Ascending aorta (tissue), 2 donors: ENCODE measurements at regions not wholly inside any gene's neighbourhood (a gene's known extent, or its start where the extent isn't known, plus 50 kb on each side); places are given as distances from the start of the nearest gene placed in this dataset.

Source experiments
- DNase-seq, 2 donors: peaks; one replicate each; pipeline ENCODE4 v3.0.0-alpha.2; 2019; ENCODE audit warnings: low spot score in 2 of 2
- H3K27ac ChIP-seq, 2 donors: fragments of 200-600 bp; sonication (generic); one replicate each; pipeline ENCODE4 v1.5.1; 2016 to 2017; ENCODE audit warnings: mild to moderate bottlenecking in 1 of 2
- H3K27me3 ChIP-seq: fragments of 200-600 bp; sonication (generic); one replicate; pipeline ENCODE4 v1.5.1; 2017
- H3K36me3 ChIP-seq, 2 donors: fragments of 200-600 bp; sonication (generic); one replicate each; pipeline ENCODE4 v1.5.1; 2016
- H3K4me1 ChIP-seq, 2 donors: fragments of 200-600 bp; sonication (generic); one replicate each; pipeline ENCODE4 v1.5.1; 2016 to 2017; ENCODE audit warnings: mild to moderate bottlenecking in 1 of 2
- H3K4me3 ChIP-seq, 2 donors: fragments of 200-600 bp; sonication (generic); one replicate each; pipeline ENCODE4 v1.5.1; 2016 to 2017; ENCODE audit warnings: mild to moderate bottlenecking in 1 of 2
- H3K9me3 ChIP-seq, 2 donors: fragments of 200-600 bp; sonication (generic); one replicate each; pipeline ENCODE4 v1.5.1; 2016
- CTCF ChIP-seq, 3 experiments: fragments of 200-600 bp in 2 of 3; fragments of 450-650 bp in 1 of 3; sonication (generic) in 2 of 3; IDR thresholded peaks; one replicate each; pipeline ENCODE4 v1.5.1; 2016 to 2019; ENCODE audit warnings: antibody characterized with exemption in 3 of 3, mild to moderate bottlenecking in 1 of 3, moderate library complexity in 1 of 3
- intact Hi-C: fragments of 100-400 bp; cut with DNase I; formaldehyde crosslinking; loops from one replicate; pipeline ENCODE4 v1.15.1; 2023

- intact Hi-C loops: no loop called here
- TF ChIP-seq CTCF (IDR thresholded peaks at IDR 0.05): no peak
- Histone ChIP-seq H3K4me1 (peaks cover 4 to 15% of the 10 kb centered on the region in 2 donors), H3K36me3 (no peaks in the 10 kb centered on the region), H3K27me3 (no peaks in the 10 kb centered on the region), H3K27ac (no peak overlapping the region), H3K9me3 (no peaks in the 10 kb centered on the region), H3K4me3 (no peak overlapping the region)
- DNase-seq: no peak
Measured at GRCh38 chr2:71826299-71826698, 321.4 kb downstream of the CYP26B1 start.

- Histone ChIP-seq H3K27me3 (no peaks in the 10 kb centered on the region), H3K27ac (no peak overlapping the region), H3K9me3 (no peaks in the 10 kb centered on the region), H3K4me1 (no peaks in the 10 kb centered on the region), H3K4me3 (no peak overlapping the region), H3K36me3 (no peaks in the 10 kb centered on the region)
- DNase-seq: no peak
- intact Hi-C loops: no loop called here
- no peak for TF ChIP-seq CTCF (IDR thresholded peaks at IDR 0.05)
Measured at GRCh38 chr2:71824436-71824835, 323.2 kb downstream of the CYP26B1 start.

- Histone ChIP-seq H3K4me1 (no peaks in the 10 kb centered on the region), H3K36me3 (no peaks in the 10 kb centered on the region), H3K9me3 (no peaks in the 10 kb centered on the region), H3K27me3 (no peaks in the 10 kb centered on the region), H3K4me3 (no peak overlapping the region), H3K27ac (no peak overlapping the region)
- no peak for DNase-seq
- intact Hi-C loops: no loop called here
- TF ChIP-seq CTCF (IDR thresholded peaks at IDR 0.05): no peak
Measured at GRCh38 chr2:71823526-71823925, 324.1 kb downstream of the CYP26B1 start.

- no peak overlapping the region for H3K27ac ChIP-seq
- H3K9me3 ChIP-seq: no peaks in the 10 kb centered on the region
- TF ChIP-seq CTCF (IDR thresholded peaks at IDR 0.05): no peak
- intact Hi-C loops: no loop called here
- no peaks in the 10 kb centered on the region for H3K27me3 ChIP-seq
- no peaks in the 10 kb centered on the region for H3K36me3 ChIP-seq
- no peaks in the 10 kb centered on the region for H3K4me1 ChIP-seq
- H3K4me3 ChIP-seq: no peak overlapping the region
- DNase-seq: no peak
Measured at GRCh38 chr2:71822463-71822862, 325.2 kb downstream of the CYP26B1 start.

- Histone ChIP-seq H3K9me3 (no peaks in the 10 kb centered on the region), H3K27ac (no peak overlapping the region), H3K36me3 (no peaks in the 10 kb centered on the region), H3K4me3 (no peak overlapping the region), H3K27me3 (no peaks in the 10 kb centered on the region), H3K4me1 (no peaks in the 10 kb centered on the region)
- DNase-seq: no peak
- intact Hi-C loops: no loop called here
- TF ChIP-seq CTCF (IDR thresholded peaks at IDR 0.05): no peak
Measured at GRCh38 chr2:71821856-71822255, 325.8 kb downstream of the CYP26B1 start.

- no peaks in the 10 kb centered on the region for H3K9me3 ChIP-seq
- no peaks in the 10 kb centered on the region for H3K27me3 ChIP-seq
- no peak overlapping the region for H3K27ac ChIP-seq
- intact Hi-C loops: no loop called here
- TF ChIP-seq CTCF (IDR thresholded peaks at IDR 0.05): no peak
- DNase-seq: no peak
- no peaks in the 10 kb centered on the region for H3K36me3 ChIP-seq
- no peaks in the 10 kb centered on the region for H3K4me1 ChIP-seq
- no peak overlapping the region for H3K4me3 ChIP-seq
Measured at GRCh38 chr2:71816815-71817214, 330.8 kb downstream of the CYP26B1 start.
